ENCODE measurements at regions not wholly inside any gene's neighbourhood (a gene's known extent, or its start where the extent isn't known, plus 50 kb on each side); places are given as distances from the start of the nearest gene placed in this dataset.
"Not testable (repeated sequence)": the region's sequence is repeated elsewhere in the genome, so short reads cannot be mapped to it uniquely, and the experiment has no call there.

- no peak for DNase-seq
Observed at GRCh38 chr7:118839515-118839914, 615.0 kb downstream of the ANKRD7 start.

- DNase-seq, result no peak
Observed at GRCh38 chr7:118843456-118843855, 619.0 kb downstream of the ANKRD7 start.

DNA sequence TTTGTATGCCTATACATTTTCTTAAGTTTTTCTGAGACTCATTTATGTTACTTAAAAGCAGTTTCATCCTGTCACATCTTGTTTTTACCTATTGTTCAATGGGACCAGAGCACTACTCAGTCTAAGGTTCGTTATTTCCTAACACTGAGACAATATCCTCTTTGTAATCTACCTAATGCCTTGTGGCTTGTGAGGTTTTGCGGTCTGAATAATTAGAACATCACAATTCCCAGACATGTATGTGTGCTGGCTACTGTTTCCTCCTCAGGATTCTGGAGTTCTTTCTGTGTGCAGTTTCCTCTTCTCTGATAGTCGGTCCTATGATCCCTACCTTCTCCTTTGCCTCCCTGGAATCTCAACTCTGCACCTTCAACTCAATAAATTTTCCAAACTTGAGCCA, 620.2 kb downstream of the ANKRD7 start:
- DNase-seq, result no peak

DNA sequence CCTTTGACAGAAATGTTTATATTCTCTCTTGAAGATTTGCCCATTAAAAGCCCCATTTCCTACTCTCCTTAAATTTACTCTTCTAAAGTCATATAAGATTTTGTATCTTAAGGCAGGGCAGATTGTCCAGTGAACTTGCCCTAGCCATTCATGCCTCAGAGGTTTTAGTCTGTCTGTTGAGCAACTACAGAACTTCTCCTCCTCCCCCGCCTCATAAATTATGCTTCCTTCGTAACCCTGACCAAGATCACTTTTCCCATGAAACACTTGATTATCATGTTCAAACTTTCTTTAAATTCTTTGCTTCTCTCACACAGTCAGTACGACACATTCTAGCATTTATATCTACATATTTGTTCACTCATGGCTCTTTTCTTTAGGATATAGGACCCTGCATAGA, 621.3 kb downstream of the ANKRD7 start:
- no peak for DNase-seq

DNA sequence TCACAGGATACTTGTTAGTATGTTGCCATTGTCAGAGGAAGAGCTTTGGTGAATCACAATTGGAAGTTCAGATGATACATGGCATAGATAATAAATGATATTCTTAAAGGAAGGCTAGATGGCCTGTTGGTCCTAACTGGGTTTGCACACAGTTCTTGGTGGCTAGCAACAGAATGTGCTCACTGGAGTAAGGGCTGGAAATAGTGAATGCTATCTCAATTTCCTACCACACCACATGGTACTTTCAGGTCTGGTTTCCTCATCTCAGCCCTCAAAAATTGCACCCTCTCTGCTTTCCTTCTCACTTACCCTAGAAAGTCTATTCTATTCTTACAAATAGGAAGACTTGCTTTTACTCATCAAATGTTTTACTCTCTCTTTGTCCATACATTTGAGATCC, 622.5 kb downstream of the ANKRD7 start:
- no peak for DNase-seq

- no peak for DNase-seq
Observed at GRCh38 chr7:118855290-118855689, 630.8 kb downstream of the ANKRD7 start.

- no peak for DNase-seq
Observed at GRCh38 chr7:118858651-118859149, 634.2 kb downstream of the ANKRD7 start.

DNA sequence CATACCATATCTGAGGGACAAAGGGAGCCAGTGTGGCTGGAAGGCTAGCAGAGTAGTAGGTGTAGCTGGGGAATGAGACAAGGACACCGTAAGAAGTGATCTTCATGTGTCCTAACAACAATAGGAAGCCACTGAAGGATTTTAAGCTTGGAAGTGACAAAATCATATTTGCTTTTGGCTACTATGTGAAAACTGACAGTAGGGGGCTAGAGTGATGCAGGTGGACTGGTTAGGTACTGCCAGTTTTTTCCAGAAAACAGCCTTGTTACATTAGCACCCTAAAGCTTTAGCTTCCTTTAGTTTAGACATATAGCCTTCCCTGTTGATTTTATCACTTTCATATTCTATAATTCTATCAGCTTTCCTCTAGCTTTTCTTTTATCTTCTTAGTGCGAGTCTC, 637.1 kb downstream of the ANKRD7 start:
- DNase-seq, result no peak

GRCh38 chr7:118862740-118863139, 638.2 kb downstream of the ANKRD7 start:
- DNase-seq, result no peak

DNA sequence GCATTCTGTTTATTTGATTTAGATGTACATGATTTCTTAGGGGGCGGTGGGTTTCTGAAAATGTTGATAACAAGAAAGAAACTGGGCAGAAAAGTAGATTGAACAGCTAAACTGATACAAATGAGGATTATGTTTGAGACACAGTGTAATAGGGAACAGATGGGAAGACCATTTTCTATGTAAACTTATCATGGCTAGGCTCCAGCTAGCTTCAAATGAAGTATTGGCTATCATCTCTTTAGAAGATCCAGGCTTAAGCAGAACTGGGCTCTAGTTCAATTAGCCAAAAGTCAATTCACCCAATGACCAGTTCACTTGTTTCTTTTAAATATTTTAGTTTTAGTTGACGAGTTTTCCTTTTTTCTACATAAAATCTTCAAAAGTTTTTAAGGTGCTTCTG, 639.5 kb downstream of the ANKRD7 start:
- DNase-seq, result no peak

- no peak for DNase-seq
Observed at GRCh38 chr7:118867860-118868259, 643.4 kb downstream of the ANKRD7 start.

- not testable (repeated sequence) for DNase-seq
Observed at GRCh38 chr7:118869141-118869540, 644.6 kb downstream of the ANKRD7 start.

DNA sequence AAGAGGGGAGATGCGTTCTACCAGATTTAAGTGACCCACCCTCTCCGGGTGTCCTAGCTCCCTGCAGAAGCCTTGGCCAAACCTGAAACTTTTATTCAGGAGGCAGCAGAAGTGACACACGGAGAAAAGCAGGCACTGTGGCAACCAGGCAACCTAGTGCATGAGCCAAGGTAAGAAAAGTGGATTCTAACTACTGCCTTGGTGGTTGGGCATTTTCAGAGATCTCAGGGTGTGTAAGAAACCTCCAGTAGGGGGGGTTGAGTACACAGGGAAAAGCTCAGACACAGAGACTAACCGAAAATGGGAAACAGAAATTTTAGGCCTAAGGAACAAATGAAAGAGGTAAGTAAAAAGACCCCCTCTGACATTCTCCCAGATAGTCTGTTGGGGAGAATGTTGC, 645.7 kb downstream of the ANKRD7 start:
- no peak for DNase-seq

- DNase-seq, result no peak
Observed at GRCh38 chr7:118872568-118872967, 648.1 kb downstream of the ANKRD7 start.

DNA sequence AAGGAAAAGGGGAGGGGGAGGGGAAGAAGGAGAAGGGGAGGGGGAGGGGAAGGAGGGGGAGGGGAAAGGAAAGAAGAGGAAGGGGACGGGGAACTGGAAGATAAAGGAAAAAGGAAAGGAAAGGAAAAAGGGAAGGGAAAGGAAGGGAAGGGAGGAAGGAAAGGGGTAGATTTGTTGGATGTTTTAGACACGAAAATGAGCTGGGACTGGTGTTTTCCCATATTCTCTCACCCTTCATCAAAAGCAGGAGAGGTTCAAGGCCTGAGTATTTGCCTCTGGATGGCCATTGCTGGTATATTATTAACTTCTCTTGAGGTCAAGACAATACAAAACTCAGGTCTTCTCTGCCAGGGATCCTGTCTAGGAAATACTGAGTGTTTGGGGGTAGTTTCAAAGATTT, 652.7 kb downstream of the ANKRD7 start:
- no peak for DNase-seq

- no peak for DNase-seq
Observed at GRCh38 chr7:118878336-118878735, 653.8 kb downstream of the ANKRD7 start.

- no peak for DNase-seq
Observed at GRCh38 chr7:118898284-118898683, 673.8 kb downstream of the ANKRD7 start.

GRCh38 chr7:118902600-118902999, 678.1 kb downstream of the ANKRD7 start:
- no peak for DNase-seq

- DNase-seq, result no peak
Observed at GRCh38 chr7:118907911-118908527, 683.5 kb downstream of the ANKRD7 start.

- not testable (repeated sequence) for DNase-seq
Observed at GRCh38 chr7:118916120-118916519, 691.6 kb downstream of the ANKRD7 start.

GRCh38 chr7:118918556-118918955, 694.1 kb downstream of the ANKRD7 start:
- no peak for DNase-seq

DNA sequence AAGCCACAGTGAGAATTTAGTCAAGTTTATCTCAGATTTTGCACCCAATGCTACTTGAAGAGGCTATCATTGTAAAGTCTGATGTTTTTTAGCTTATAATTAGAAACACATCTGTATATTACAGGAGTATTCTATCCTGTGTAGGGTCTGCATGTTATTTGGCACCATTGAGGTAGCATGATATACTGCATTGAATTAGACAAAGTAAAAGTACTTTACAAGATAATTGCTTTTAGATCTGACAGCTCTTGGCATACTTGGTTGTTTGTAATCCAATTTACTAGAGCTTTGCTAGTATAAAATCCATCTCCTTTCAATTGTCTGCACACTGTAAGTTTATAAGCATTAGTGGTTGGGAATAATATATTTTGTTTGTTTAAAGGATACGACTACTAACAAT, 714.3 kb downstream of the ANKRD7 start:
- no peak for DNase-seq

- DNase-seq, result no peak
Observed at GRCh38 chr7:118944271-118944670, 719.8 kb downstream of the ANKRD7 start.

DNA sequence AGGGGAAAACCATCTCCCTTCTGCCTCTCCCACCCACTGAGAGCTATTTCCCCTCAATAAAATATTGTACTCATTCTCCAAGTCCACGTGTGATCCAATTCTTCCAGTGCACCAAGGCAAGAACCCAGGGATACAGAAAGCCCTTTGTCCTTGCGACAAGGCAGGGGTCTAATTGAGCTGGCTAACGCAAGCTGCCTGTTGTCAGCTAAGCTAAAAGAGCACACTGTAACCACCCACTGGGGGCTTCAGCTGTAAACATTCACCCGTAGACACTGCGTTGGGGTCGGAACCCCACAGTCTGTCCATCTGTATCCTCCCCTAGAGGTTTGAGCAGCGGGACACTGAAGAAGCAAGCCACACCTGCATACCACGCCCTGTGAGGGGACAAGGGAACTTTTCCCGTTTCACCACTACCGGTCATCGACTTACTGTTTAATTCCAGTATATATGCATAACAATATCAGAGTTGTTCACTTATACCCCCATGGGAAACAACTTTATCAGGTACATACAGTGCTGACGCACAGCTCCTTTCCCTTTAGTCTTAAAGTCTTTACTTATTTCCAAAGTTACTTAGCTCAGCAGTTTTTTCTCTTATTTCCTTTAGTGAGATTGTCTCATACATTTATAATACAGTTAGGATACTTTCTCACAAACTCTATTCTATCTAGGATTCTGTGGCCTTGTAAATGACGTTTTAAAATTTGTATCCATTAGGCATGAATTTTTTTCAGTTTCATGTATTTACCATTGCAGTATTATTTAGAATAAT, 721.6 kb downstream of the ANKRD7 start:
- DNase-seq, result no peak

GRCh38 chr7:118948508-118948907, 724.0 kb downstream of the ANKRD7 start:
- DNase-seq, result no peak
